ENCODE measurements at regions not wholly inside any gene's neighbourhood (a gene's known extent, or its start where the extent isn't known, plus 50 kb on each side); places are given as distances from the start of the nearest gene placed in this dataset.

GRCh38 chr12:46457958-46458357, 85.4 kb upstream of the SLC38A2 start:
- TF ChIP-seq POLR2A (IDR thresholded peaks at IDR 0.05; ENCODE audit: low read depth, low read length): no peak
- no peak for TF ChIP-seq POLR2AphosphoS5 (IDR thresholded peaks at IDR 0.05; ENCODE audit: low read depth, low read length)
- no peak for TF ChIP-seq TAF1 (IDR thresholded peaks at IDR 0.05; ENCODE audit: low read depth, low read length)

Data from GM12891 (cell line).